GM21447 (cell line): ENCODE measurements at regions not wholly inside any gene's neighbourhood (a gene's known extent, or its start where the extent isn't known, plus 50 kb on each side); places are given as distances from the start of the nearest gene placed in this dataset.
"Not testable (repeated sequence)": the region's sequence is repeated elsewhere in the genome, so short reads cannot be mapped to it uniquely, and the experiment has no call there.

ENCODE experiments used
- ATAC-seq: cut with Tn5 transposase; IDR thresholded peaks from one replicate; pipeline ENCODE4 v1.9.1; 2021; ENCODE audit not compliant: unreplicated experiment

- ATAC-seq = no peak
Measured at GRCh38 chr2:406231-406630, 118.3 kb upstream of the ALKAL2 start.

- no peak for ATAC-seq
Measured at GRCh38 chr2:404581-404980, 116.7 kb upstream of the ALKAL2 start.

- ATAC-seq = no peak
Measured at GRCh38 chr2:403682-404081, 115.8 kb upstream of the ALKAL2 start.

- no peak for ATAC-seq
Measured at GRCh38 chr2:402721-403120, 114.8 kb upstream of the ALKAL2 start.

GRCh38 chr2:402206-402605, 114.3 kb upstream of the ALKAL2 start:
- no peak for ATAC-seq

- ATAC-seq = no peak
Measured at GRCh38 chr2:401019-401679, 113.3 kb upstream of the ALKAL2 start.

GRCh38 chr2:397926-398325, 110.0 kb upstream of the ALKAL2 start:
- ATAC-seq = no peak

- no peak for ATAC-seq
Measured at GRCh38 chr2:397521-397920, 109.6 kb upstream of the ALKAL2 start.

GRCh38 chr2:396903-397302, 109.0 kb upstream of the ALKAL2 start:
- ATAC-seq = no peak

GRCh38 chr2:395886-396285, 108.0 kb upstream of the ALKAL2 start:
- no peak for ATAC-seq

- peak; percentile 83 for ATAC-seq
Measured at GRCh38 chr2:393711-394696, 106.1 kb upstream of the ALKAL2 start.

GRCh38 chr2:392926-393280, 105.0 kb upstream of the ALKAL2 start:
- no peak for ATAC-seq

GRCh38 chr2:392181-392925, 104.5 kb upstream of the ALKAL2 start:
- ATAC-seq = no peak

- no peak for ATAC-seq
Measured at GRCh38 chr2:391696-392095, 103.8 kb upstream of the ALKAL2 start.

GRCh38 chr2:390959-391358, 103.1 kb upstream of the ALKAL2 start:
- ATAC-seq = no peak

- ATAC-seq = not testable (repeated sequence)
Measured at GRCh38 chr2:389985-390384, 102.1 kb upstream of the ALKAL2 start.

GRCh38 chr2:388752-389151, 100.9 kb upstream of the ALKAL2 start:
- not testable (repeated sequence) for ATAC-seq

GRCh38 chr2:387980-388421, 100.1 kb upstream of the ALKAL2 start:
- no peak for ATAC-seq

GRCh38 chr2:386406-387103, 98.7 kb upstream of the ALKAL2 start:
- ATAC-seq = no peak

- no peak for ATAC-seq
Measured at GRCh38 chr2:385785-386184, 97.9 kb upstream of the ALKAL2 start.

- no peak for ATAC-seq
Measured at GRCh38 chr2:385061-385460, 97.2 kb upstream of the ALKAL2 start.
